HUES48 (cell line): ENCODE measurements at regions not wholly inside any gene's neighbourhood (a gene's known extent, or its start where the extent isn't known, plus 50 kb on each side); places are given as distances from the start of the nearest gene placed in this dataset.

Source experiments
- H3K27ac ChIP-seq: one replicate; pipeline ENCODE4 v1.7.0; 2013; ENCODE audit warnings: low read depth, low read length, inconsistent platforms
- H3K27me3 ChIP-seq: 2 replicates; pipeline ENCODE4 v1.6.1; 2013; ENCODE audit warnings: mild to moderate bottlenecking, low read length; ENCODE audit not compliant: control insufficient read depth, insufficient read depth
- H3K36me3 ChIP-seq: 2 replicates; pipeline ENCODE4 v1.6.1; 2013; ENCODE audit warnings: low read length; ENCODE audit not compliant: control insufficient read depth, insufficient read depth
- H3K4me1 ChIP-seq: 2 replicates; pipeline ENCODE4 v1.6.1; 2013; ENCODE audit warnings: mild to moderate bottlenecking, low read length; ENCODE audit not compliant: control insufficient read depth, insufficient read depth
- H3K4me3 ChIP-seq: 2 replicates; pipeline ENCODE4 v1.5.1; 2013; ENCODE audit warnings: mild to moderate bottlenecking, low read depth, low read length
- H3K9ac ChIP-seq: 2 replicates; pipeline ENCODE4 v1.6.1; 2013; ENCODE audit warnings: mild to moderate bottlenecking, low read depth, low read length, moderate library complexity
- H3K9me3 ChIP-seq: 2 replicates; pipeline ENCODE4 v1.6.1; 2013; ENCODE audit warnings: low read length; ENCODE audit not compliant: control insufficient read depth, insufficient read depth

DNA sequence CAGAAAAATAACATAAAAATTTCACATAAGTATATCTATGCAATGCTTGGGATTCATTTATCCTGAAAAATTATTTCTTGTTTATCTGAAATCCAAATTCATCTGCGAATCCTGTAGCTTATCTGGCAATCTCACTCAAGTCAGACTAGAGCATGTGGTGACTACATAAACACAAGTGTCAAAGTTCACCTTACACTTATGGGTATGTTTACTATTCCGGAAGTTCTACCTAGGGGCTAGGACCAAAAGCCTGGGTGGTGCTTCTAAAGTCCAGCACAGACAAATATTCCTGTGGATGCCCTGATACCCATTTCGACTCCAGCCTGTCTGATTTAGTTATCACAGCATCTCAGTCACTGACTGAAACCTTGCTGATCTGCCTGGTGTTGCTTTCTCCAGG, 364.0 kb downstream of the METTL4 start:
- no peaks in the 10 kb centered on the region for H3K9me3 ChIP-seq
- no peaks in the 10 kb centered on the region for H3K27me3 ChIP-seq
- H3K4me3 ChIP-seq, result no peak overlapping the region
- H3K27ac ChIP-seq, result no peak overlapping the region
- no peaks in the 10 kb centered on the region for H3K36me3 ChIP-seq
- H3K9ac ChIP-seq, result no peak overlapping the region
- H3K4me1 ChIP-seq, result no peaks in the 10 kb centered on the region

DNA sequence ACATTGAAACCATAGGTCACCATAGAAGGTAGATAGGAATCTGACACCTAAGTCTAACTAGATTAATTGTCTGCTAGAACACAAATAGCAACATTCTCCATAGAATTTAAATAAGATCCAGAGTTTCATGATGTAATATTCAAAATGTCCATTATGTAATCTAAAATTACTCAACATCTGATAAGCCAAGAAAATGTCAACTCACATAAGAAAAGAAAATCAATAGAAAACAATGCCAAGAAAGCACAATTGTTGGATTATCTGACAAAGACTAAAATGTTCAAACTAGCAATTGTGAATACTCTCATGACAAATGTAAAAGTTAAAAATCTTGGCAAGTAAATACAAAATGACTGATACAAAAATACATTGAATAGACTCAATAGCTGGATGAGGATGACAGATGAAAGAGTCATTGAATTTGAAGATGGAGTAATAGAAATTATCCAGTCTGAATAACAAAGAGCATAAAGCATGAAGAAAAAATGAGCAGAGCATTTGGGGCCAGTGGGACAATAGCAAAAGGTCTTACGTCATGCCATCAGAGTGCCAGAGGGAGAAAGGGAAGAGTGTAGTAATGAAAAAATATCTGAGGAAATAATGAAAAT, 358.6 kb downstream of the METTL4 start:
- Histone ChIP-seq H3K4me3 (no peak overlapping the region), H3K4me1 (no peaks in the 10 kb centered on the region), H3K9me3 (no peaks in the 10 kb centered on the region), H3K27me3 (no peaks in the 10 kb centered on the region), H3K9ac (no peak overlapping the region), H3K27ac (no peak overlapping the region), H3K36me3 (no peaks in the 10 kb centered on the region)

DNA sequence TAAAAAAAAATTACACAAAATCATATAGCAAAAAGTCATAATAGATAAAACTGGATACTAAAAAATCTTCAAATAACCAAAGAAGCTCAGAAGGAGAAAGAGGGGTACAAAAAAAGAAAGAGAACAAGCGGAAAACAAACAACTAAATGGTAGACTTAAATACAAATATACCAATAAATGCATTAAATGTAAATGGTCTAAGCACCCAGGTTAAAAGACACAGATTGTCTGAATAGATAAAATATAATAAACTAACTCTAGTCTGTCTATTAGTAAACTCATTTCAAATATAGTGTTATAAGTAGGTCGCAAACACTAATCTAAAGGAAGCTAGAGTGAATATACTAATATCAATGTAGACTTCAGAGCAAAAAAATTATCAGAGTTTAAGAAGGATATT, 357.4 kb downstream of the METTL4 start:
- no peaks in the 10 kb centered on the region for H3K4me1 ChIP-seq
- H3K27ac ChIP-seq, result no peak overlapping the region
- H3K36me3 ChIP-seq, result no peaks in the 10 kb centered on the region
- no peak overlapping the region for H3K9ac ChIP-seq
- H3K27me3 ChIP-seq, result no peaks in the 10 kb centered on the region
- no peaks in the 10 kb centered on the region for H3K9me3 ChIP-seq
- no peak overlapping the region for H3K4me3 ChIP-seq

DNA sequence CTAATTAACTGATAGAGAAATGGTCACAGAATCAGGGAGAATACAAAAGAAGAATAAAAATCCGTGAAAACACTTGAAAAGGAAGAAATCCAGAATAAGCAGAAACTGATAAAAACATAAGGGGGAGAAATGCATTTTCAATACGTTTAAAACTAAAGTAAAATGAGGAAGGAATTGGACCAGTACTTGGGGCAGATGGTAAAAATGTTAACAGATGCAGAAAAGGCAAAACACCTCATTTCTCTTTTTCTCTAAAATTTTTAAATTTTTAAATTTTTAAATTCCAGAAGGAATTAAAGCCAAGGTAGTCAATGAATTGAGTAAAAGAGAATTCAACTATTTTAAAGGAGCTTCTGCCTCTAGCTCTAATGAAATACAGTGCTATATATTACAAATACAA, 353.9 kb downstream of the METTL4 start:
- Histone ChIP-seq H3K27ac (no peak overlapping the region), H3K9ac (no peak overlapping the region), H3K9me3 (no peaks in the 10 kb centered on the region), H3K4me1 (no peaks in the 10 kb centered on the region), H3K27me3 (no peaks in the 10 kb centered on the region), H3K36me3 (no peaks in the 10 kb centered on the region), H3K4me3 (no peak overlapping the region)

DNA sequence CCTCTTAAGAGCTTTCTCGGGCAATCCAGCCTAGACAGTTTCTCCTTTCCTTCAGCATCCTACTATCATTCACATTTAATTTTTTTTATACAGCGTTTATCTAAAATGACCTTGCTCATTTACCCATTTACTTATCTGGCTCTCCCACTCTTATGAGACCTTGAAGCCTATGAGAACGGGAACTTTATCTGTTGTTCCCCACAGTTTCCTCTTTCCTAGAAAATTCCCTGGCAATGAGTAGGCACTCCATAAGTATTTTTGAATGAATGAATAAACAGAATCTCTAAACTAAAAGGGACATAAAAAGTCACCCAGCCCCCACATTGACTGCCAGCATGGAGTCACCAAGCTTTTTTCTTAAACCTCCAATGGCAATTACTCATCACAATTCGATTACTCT, 353.2 kb downstream of the METTL4 start:
- H3K27me3 ChIP-seq, result no peaks in the 10 kb centered on the region
- no peaks in the 10 kb centered on the region for H3K9me3 ChIP-seq
- no peak overlapping the region for H3K27ac ChIP-seq
- H3K4me3 ChIP-seq, result no peak overlapping the region
- H3K9ac ChIP-seq, result no peak overlapping the region
- no peaks in the 10 kb centered on the region for H3K4me1 ChIP-seq
- H3K36me3 ChIP-seq, result no peaks in the 10 kb centered on the region

DNA sequence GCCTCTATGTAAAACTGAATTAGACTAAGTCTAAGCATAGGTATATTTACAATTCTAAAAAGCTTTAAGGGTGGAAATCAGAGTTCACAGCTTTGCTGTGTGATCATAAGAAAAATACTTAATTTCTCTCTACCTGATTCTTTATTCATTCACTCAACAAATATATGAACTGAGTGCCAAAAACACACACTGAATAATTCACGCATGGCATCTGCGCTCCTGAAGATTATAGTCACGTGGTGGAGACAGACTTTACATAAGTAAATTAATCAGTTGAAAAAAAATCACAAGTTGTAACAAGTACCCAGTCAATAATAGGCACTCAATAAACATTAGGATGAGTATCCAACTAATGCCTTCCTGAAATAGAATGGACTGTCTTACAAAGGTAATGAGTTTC, 351.6 kb downstream of the METTL4 start:
- Histone ChIP-seq H3K27me3 (no peaks in the 10 kb centered on the region), H3K27ac (no peak overlapping the region), H3K4me1 (peaks cover 4% of the 10 kb centered on the region; the same call in 1 of the 2 replicates), H3K36me3 (no peaks in the 10 kb centered on the region), H3K9ac (no peak overlapping the region), H3K9me3 (no peaks in the 10 kb centered on the region), H3K4me3 (no peak overlapping the region)

DNA sequence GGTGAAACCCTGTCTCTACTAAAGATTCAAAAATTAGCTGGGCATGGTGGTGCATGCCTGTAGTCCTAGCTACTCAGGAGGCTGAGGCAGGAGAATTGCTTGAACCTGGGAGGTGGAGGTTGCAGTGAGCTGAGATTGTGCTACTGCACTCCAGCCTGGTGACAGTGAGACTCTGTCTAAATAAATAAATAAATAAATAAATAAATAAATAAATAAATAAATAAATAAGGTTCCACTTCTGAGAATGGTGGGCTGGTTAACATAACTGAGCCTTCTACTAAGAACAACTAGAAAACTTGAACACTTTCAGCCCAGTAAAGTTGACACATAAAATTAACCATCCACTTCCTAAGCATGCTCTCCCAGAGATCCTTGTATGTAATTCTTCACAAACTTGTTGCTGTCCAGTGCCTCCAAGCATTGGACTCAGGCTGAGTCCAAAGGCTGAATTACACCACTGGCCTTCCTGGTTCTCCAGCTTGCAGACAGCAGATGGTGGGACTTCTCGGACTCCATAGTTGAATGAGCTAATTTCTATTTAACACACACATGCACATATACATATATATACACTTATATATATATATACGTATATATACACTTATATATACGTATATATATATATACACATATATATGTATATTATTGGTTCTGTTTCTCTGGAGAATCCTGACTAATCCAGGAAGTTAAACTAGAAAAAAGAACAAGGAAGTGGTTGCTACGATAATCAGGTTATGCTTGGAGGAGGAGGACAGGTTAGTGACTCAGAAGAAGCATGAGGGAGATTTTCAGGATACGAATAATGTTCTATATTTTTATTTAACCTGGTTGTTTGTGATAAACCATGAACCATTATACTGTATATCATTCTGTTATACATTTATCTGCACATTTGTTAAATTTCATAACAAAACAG, 348.8 kb downstream of the METTL4 start:
- Histone ChIP-seq H3K9me3 (no peaks in the 10 kb centered on the region), H3K27me3 (no peaks in the 10 kb centered on the region), H3K9ac (no peak overlapping the region), H3K4me1 (peaks cover 4% of the 10 kb centered on the region; the same call in 1 of the 2 replicates), H3K4me3 (no peak overlapping the region), H3K27ac (no peak overlapping the region), H3K36me3 (no peaks in the 10 kb centered on the region)

DNA sequence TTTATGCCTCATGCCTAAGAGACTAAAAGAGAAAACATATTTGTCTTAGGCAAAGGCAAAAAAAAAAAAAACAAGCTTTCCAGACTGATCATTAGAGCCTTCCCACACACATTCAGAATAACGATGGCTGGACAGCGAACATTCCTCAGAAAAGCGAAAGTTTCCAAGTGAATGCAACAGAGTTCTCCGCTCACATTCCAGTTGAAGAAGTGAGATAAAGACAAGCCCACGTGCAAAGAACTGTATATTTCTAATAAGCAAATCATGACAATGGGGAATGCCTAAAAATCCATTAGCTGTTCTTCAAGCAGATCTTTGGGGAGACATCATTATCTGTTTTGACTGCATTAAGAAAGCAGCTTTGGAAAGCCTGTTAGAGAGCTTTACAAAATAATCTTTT, 347.9 kb downstream of the METTL4 start:
- no peak overlapping the region for H3K4me3 ChIP-seq
- no peaks in the 10 kb centered on the region for H3K9me3 ChIP-seq
- H3K36me3 ChIP-seq, result no peaks in the 10 kb centered on the region
- H3K27ac ChIP-seq, result no peak overlapping the region
- no peaks in the 10 kb centered on the region for H3K27me3 ChIP-seq
- H3K9ac ChIP-seq, result no peak overlapping the region
- peaks cover 4% of the 10 kb centered on the region; the same call in 1 of the 2 replicates for H3K4me1 ChIP-seq

DNA sequence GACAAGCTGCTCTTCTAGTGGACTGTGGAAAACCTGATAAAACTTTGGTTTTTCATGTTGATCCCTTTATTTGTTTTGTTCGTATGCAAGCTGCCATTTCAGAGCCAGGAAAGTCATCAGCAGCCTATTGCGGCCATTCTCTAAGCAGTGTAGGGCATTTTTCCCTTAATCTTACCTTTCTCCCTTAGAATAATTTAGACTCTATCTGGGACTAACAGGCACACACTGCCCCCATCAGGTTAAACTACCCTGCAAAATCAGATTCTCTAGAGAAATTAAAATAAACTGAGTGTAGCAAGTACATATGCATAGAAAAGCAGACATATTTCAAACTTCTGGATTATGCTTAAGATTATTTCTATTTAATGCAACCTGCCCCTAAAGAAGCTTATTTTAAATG, 347.5 kb downstream of the METTL4 start:
- Histone ChIP-seq H3K27ac (no peak overlapping the region), H3K4me3 (no peak overlapping the region), H3K9ac (no peak overlapping the region), H3K9me3 (no peaks in the 10 kb centered on the region), H3K27me3 (no peaks in the 10 kb centered on the region), H3K36me3 (no peaks in the 10 kb centered on the region), H3K4me1 (peaks cover 4% of the 10 kb centered on the region; the same call in 1 of the 2 replicates)

DNA sequence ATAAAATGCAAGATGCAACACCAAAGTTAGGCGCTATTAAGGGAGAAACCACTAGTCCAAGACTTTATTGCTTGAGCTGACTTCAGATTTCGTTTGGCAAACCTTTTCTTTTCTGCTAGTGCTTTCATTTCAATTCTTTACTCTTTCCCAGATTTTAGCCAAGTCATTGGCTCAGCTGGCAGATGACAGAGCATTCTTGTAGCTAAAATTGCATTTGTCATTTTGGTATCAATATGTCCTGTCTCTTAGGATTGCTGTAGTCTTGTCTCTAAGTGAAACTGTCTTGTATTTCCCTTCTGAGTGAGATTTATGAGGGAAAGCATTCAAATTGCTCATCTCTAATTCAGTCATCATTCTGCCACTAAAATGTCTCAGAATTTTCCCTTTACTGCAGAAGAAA, 335.1 kb downstream of the METTL4 start:
- H3K4me3 ChIP-seq, result no peak overlapping the region
- no peak overlapping the region for H3K27ac ChIP-seq
- no peak overlapping the region for H3K9ac ChIP-seq
- no peaks in the 10 kb centered on the region for H3K36me3 ChIP-seq
- H3K9me3 ChIP-seq, result no peaks in the 10 kb centered on the region
- no peaks in the 10 kb centered on the region for H3K4me1 ChIP-seq
- H3K27me3 ChIP-seq, result no peaks in the 10 kb centered on the region

DNA sequence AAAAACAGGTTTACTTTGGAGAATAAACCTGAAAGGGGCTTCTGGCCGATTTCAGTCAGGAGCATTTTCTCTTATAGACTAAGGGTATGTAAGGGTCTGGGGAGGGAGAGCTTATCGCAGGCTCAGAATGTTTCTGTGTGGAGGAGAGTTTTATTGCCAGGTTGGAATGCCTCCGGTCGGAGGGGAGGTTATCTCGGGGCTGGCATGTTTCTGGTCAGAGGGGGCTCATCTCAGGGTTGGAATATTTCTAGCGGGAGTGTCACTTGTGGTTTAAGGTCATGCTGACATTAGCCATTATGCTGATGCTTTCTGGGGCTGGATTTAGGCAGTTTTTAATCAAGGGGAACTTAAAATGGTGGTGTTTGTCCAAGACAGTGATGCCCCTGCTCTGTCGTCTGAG, 333.6 kb downstream of the METTL4 start:
- no peaks in the 10 kb centered on the region for H3K4me1 ChIP-seq
- H3K27ac ChIP-seq, result no peak overlapping the region
- H3K4me3 ChIP-seq, result no peak overlapping the region
- no peaks in the 10 kb centered on the region for H3K27me3 ChIP-seq
- no peaks in the 10 kb centered on the region for H3K9me3 ChIP-seq
- H3K9ac ChIP-seq, result no peak overlapping the region
- no peaks in the 10 kb centered on the region for H3K36me3 ChIP-seq
